GM23248 (cell line): ENCODE measurements at regions not wholly inside any gene's neighbourhood (a gene's known extent, or its start where the extent isn't known, plus 50 kb on each side); places are given as distances from the start of the nearest gene placed in this dataset.

Source experiments
- DNase-seq: peaks from one replicate; pipeline ENCODE4 v3.0.0-alpha.2; 2015
- H2AFZ ChIP-seq: fragments of 200-600 bp; sonication (generic); 2 replicates; pipeline ENCODE4 v1.6.1; 2016; ENCODE audit warnings: antibody characterized with exemption
- H3F3A ChIP-seq: fragments of 200-600 bp; sonication (generic); 2 replicates; pipeline ENCODE4 v1.6.1; 2016; ENCODE audit warnings: mild to moderate bottlenecking, antibody characterized with exemption, mixed run types; ENCODE audit not compliant: insufficient read depth
- H3K27ac ChIP-seq: fragments of 200-600 bp; sonication (generic); 2 replicates; pipeline ENCODE4 v1.5.1; 2016; ENCODE audit warnings: mild to moderate bottlenecking
- H3K27me3 ChIP-seq: fragments of 200-600 bp; sonication (generic); replicated peaks from 2 replicates; pipeline ENCODE4 v1.6.1; 2016; ENCODE audit warnings: mild to moderate bottlenecking; ENCODE audit not compliant: insufficient read depth
- H3K36me3 ChIP-seq: fragments of 200-600 bp; sonication (generic); 2 replicates; pipeline ENCODE4 v1.6.1; 2016; ENCODE audit warnings: low read depth, mild to moderate bottlenecking
- H3K4me1 ChIP-seq: fragments of 200-600 bp; sonication (generic); 2 replicates; pipeline ENCODE4 v1.6.1; 2016; ENCODE audit warnings: mild to moderate bottlenecking; ENCODE audit not compliant: insufficient read depth
- H3K4me2 ChIP-seq: fragments of 200-600 bp; sonication (generic); one replicate; pipeline ENCODE4 v1.6.1; 2016; ENCODE audit warnings: mild to moderate bottlenecking; ENCODE audit not compliant: unreplicated experiment
- H3K4me3 ChIP-seq: fragments of 200-600 bp; sonication (generic); 2 replicates; pipeline ENCODE4 v1.5.1; 2016; ENCODE audit warnings: mild to moderate bottlenecking
- H3K79me2 ChIP-seq: fragments of 200-600 bp; sonication (generic); 2 replicates; pipeline ENCODE4 v1.6.1; 2016; ENCODE audit warnings: mild to moderate bottlenecking; ENCODE audit not compliant: insufficient read depth
- H3K9ac ChIP-seq: fragments of 200-600 bp; sonication (generic); 2 replicates; pipeline ENCODE4 v1.6.1; 2016; ENCODE audit warnings: mild to moderate bottlenecking
- H3K9me2 ChIP-seq: fragments of 200-600 bp; sonication (generic); 2 replicates; pipeline ENCODE4 v1.6.1; 2016; ENCODE audit warnings: mixed run types, mild to moderate bottlenecking, moderate library complexity; ENCODE audit not compliant: insufficient read depth
- H3K9me3 ChIP-seq: fragments of 200-600 bp; sonication (generic); one replicate; pipeline ENCODE4 v1.6.1; 2017; ENCODE audit warnings: low read depth
- H4K20me1 ChIP-seq: fragments of 200-600 bp; sonication (generic); 2 replicates; pipeline ENCODE4 v1.6.0; 2016; ENCODE audit not compliant: insufficient read depth
- EZH2 ChIP-seq: fragments of 200-600 bp; sonication (generic); IDR thresholded peaks from 2 replicates; pipeline ENCODE4 v1.6.1; 2018; ENCODE audit warnings: antibody characterized with exemption, mild to moderate bottlenecking; ENCODE audit not compliant: insufficient read depth, poor library complexity, severe bottlenecking
- EZH2phosphoT487 ChIP-seq: fragments of 200-600 bp; sonication (generic); IDR thresholded peaks from 2 replicates; pipeline ENCODE4 v1.6.1; 2018; ENCODE audit warnings: antibody characterized with exemption, moderate library complexity, mild to moderate bottlenecking, low read depth; ENCODE audit not compliant: insufficient read depth
- WGBS, 2 experiments: methylation state at CpG; one replicate each; pipeline ENCODE4 v1.1.6; 2015 to 2017; ENCODE audit warnings: low lambda C conversion rate in 2 of 2, low coverage in 1 of 2; ENCODE audit errors: missing lambda C conversion rate in 2 of 2; 5-methylcytosine and 5-hydroxymethylcytosine counted together
- in situ Hi-C: fragments of 300-500 bp; cut with MboI; formaldehyde crosslinking; loops from 2 replicates; pipeline ENCODE4 v1.15.0; 2020

GRCh38 chr16:51305337-51305736 lies 154.3 kb upstream of the SALL1 start:
- Histone ChIP-seq H3K9ac (no peak overlapping the region), H3K4me3 (no peak overlapping the region), H3K79me2 (no peaks in the 10 kb centered on the region), H3K4me1 (peaks cover 23% of the 10 kb centered on the region), H3K9me2 (no peaks in the 10 kb centered on the region), H3F3A (peaks cover 18% of the 10 kb centered on the region; the same call in 1 of the 2 replicates), H3K27me3 (no peaks in the 10 kb centered on the region), H2AFZ (no peak overlapping the region), H3K4me2 (no peak overlapping the region), H3K9me3 (no peaks in the 10 kb centered on the region), H3K36me3 (no peaks in the 10 kb centered on the region), H4K20me1 (no peaks in the 10 kb centered on the region), H3K27ac (no peak overlapping the region)
- 80 to 82% methylated on average over 2 of the region's 2 CpGs for WGBS, 2 experiments
- in situ Hi-C loops: no loop called here
- DNase-seq: no peak
- TF ChIP-seq EZH2phosphoT487 (no peak), EZH2 (no peak)

- 85 to 90% methylated on average over 1 of the region's 1 CpG for WGBS, 2 experiments
- Histone ChIP-seq H3K4me1 (peaks cover 18% of the 10 kb centered on the region), H3K4me3 (no peak overlapping the region), H3K36me3 (no peaks in the 10 kb centered on the region), H3K27me3 (no peaks in the 10 kb centered on the region), H4K20me1 (no peaks in the 10 kb centered on the region), H2AFZ (no peak overlapping the region), H3K27ac (no peak overlapping the region), H3K9me2 (no peaks in the 10 kb centered on the region), H3K79me2 (no peaks in the 10 kb centered on the region), H3K4me2 (no peak overlapping the region), H3K9ac (no peak overlapping the region), H3F3A (peaks cover 12% of the 10 kb centered on the region; the same call in 1 of the 2 replicates), H3K9me3 (no peaks in the 10 kb centered on the region)
- no peak for DNase-seq
- in situ Hi-C loops: no loop called here
- TF ChIP-seq EZH2phosphoT487 (no peak), EZH2 (no peak)
These were observed 151.0 kb upstream of the SALL1 start for GRCh38 chr16:51302042-51302441.

DNA sequence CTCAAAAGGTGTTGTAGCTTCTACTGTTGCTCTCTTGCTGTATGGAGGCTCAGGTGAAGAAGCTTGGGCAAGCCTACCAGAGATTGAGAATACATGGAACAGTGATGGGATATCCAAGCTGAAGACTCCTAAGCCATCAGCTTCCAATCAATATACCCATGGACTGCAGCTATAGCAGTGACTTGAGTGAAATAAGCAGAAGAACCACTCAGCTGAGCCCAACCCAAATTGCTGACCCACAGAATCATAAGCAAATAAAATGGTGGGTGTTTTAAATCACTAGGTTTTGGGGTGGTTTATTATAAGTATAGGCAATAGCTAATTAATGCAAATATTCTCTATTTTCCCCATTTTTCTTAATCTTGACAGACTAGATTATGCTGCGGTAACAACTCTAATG lies 147.7 kb upstream of the SALL1 start:
- no peak overlapping the region for H2AFZ ChIP-seq
- H3K79me2 ChIP-seq: no peaks in the 10 kb centered on the region
- H3K36me3 ChIP-seq: no peaks in the 10 kb centered on the region
- H3K4me2 ChIP-seq: no peak overlapping the region
- in situ Hi-C loops: no loop called here
- TF ChIP-seq EZH2phosphoT487: no peak
- TF ChIP-seq EZH2: no peak
- no peak for DNase-seq
- 95% methylated on average over 1 of the region's 1 CpG for WGBS, 2 experiments
- no peak overlapping the region for H3K4me3 ChIP-seq
- no peaks in the 10 kb centered on the region for H3F3A ChIP-seq
- H3K9me3 ChIP-seq: no peaks in the 10 kb centered on the region
- H3K4me1 ChIP-seq: no peaks in the 10 kb centered on the region
- H4K20me1 ChIP-seq: no peaks in the 10 kb centered on the region
- H3K27me3 ChIP-seq: no peaks in the 10 kb centered on the region
- no peaks in the 10 kb centered on the region for H3K9me2 ChIP-seq
- no peak overlapping the region for H3K9ac ChIP-seq
- no peak overlapping the region for H3K27ac ChIP-seq

DNA sequence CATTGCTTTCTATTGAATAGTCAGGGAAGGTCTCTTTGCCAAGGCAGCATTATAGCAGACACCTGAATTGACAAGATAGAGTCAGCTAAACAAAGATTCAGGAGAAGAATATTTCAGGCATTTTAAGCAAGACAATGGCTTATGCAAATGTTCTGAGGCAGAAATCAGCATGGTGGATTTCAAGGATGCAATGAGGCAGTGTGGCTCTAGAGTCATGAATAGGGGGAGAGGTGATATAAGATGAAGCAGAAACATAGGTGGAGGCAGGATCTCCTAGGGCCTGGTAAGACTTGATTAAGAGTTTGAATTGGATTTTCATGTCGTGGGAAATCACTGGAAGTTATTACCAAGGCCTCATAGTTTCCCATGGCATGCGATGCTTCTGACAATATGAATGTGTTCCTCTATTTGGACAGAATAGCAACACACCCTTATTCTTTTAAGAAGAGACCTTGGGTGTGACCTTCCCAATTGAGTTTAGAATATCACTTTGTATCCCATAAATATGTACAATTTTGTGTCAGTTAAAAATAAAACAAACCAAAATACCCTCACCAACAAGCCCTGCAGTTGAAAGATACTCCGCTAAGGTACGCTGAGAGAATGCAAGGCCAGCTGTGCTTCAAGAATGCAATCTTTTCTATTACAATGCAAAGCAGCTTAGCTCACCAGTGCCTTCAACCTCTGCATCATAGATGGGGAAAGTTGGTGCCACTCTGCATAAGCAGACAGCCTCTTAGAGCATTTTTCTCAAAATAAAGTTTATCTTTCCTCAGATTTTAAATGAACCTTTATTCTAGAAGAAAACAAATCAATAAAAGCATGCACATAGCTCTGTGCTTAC lies 139.6 kb upstream of the SALL1 start:
- Histone ChIP-seq H4K20me1 (no peaks in the 10 kb centered on the region), H3K9me3 (no peaks in the 10 kb centered on the region), H3K27me3 (no peaks in the 10 kb centered on the region), H3K4me2 (no peak overlapping the region), H3K4me1 (no peaks in the 10 kb centered on the region), H2AFZ (no peak overlapping the region), H3K36me3 (no peaks in the 10 kb centered on the region), H3K9me2 (no peaks in the 10 kb centered on the region), H3K79me2 (no peaks in the 10 kb centered on the region), H3K4me3 (no peak overlapping the region), H3K9ac (no peak overlapping the region), H3K27ac (no peak overlapping the region), H3F3A (no peaks in the 10 kb centered on the region)
- TF ChIP-seq EZH2phosphoT487 (no peak), EZH2 (no peak)
- DNase-seq: no peak
- in situ Hi-C loops: no loop called here
- 65 to 67% methylated on average over 4 of the region's 4 CpGs for WGBS, 2 experiments
